ENCODE measurements at regions not wholly inside any gene's neighbourhood (a gene's known extent, or its start where the extent isn't known, plus 50 kb on each side); places are given as distances from the start of the nearest gene placed in this dataset.

- no peak overlapping the region for H3K27ac ChIP-seq (ENCODE audit: insufficient read depth, low read depth, low read length)
- H3K79me2 ChIP-seq (ENCODE audit: control insufficient read depth, insufficient read depth, low read length), result peaks cover 2% of the 10 kb centered on the region
- intact Hi-C loops (cut with micrococcal nuclease), result no loop called here
- no TSS peak for BruUV-seq (replicated peaks)
- no peaks in the 10 kb centered on the region for H3K9me3 ChIP-seq (replicated peaks; ENCODE audit: control insufficient read depth, insufficient read depth, low read length)
- FAIRE-seq (no peak), DNase-seq (ENCODE audit: low read depth, low spot score) (no peak)
- no peak overlapping the region for H3K4me3 ChIP-seq (replicated peaks in 1 of 3; ENCODE audit: insufficient read depth in 1 of 3, low read depth in 1 of 3, low read length in 3 of 3)
- ChIA-PET CTCF (interaction anchor here (1.1 kb wide), 1 partner anchor 9 kb away, joined by 3 read pairs; no protein-coding TSS in a partner anchor), POLR2A (no interaction called here)
- H3K4me2 ChIP-seq (ENCODE audit: insufficient read depth, low read length), result no peak overlapping the region
- H3K36me3 ChIP-seq (ENCODE audit: control insufficient read depth in 2 of 2, extremely low read depth in 1 of 2, insufficient read depth in 2 of 2, low read length in 2 of 2), result no peaks in the 10 kb centered on the region
- H4K20me1 ChIP-seq (replicated peaks; ENCODE audit: control insufficient read depth, extremely low read depth, insufficient read depth, low read length), result no peaks in the 10 kb centered on the region
- dilution Hi-C loops (cut with MboI; ENCODE audit: extremely low pct_ligation_motif_present, low sequenced_read_pairs), result no loop called here
- H3K9me1 ChIP-seq (replicated peaks; ENCODE audit: control insufficient read depth, extremely low read depth, insufficient read depth, low read length), result no peaks in the 10 kb centered on the region
- TF ChIP-seq CTCF (IDR thresholded peaks at IDR 0.05; ENCODE audit: extremely low read depth in 1 of 2, insufficient read depth in 1 of 2, low read depth in 1 of 2, low read length in 2 of 2) (no peak), EZH2 (IDR thresholded peaks at IDR 0.05; ENCODE audit: borderline replicate concordance, low read depth, low read length, severe bottlenecking) (no peak), GATA2 (IDR thresholded peaks at IDR 0.05; ENCODE audit: insufficient read depth, insufficient read length, low read depth, low read length) (no peak), POLR2AphosphoS5 (IDR thresholded peaks at IDR 0.05; ENCODE audit: insufficient read depth, low read depth, low read length) (no peak), FOS (IDR thresholded peaks at IDR 0.05; ENCODE audit: borderline replicate concordance, insufficient read depth, low read length) (no peak), POLR2A (IDR thresholded peaks at IDR 0.05; ENCODE audit: low read depth, low read length) (no peak), JUN (IDR thresholded peaks at IDR 0.05; ENCODE audit: borderline replicate concordance, insufficient read depth, insufficient read length, low read depth) (no peak), MYC (IDR thresholded peaks at IDR 0.05; ENCODE audit: low read depth, low read length) (no peak)
- TF ChIP-seq, protein P1, sequence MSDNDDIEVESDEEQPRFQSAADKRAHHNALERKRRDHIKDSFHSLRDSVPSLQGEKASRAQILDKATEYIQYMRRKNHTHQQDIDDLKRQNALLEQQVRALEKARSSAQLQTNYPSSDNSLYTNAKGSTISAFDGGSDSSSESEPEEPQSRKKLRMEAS (IDR thresholded peaks at IDR 0.05; ENCODE audit: insufficient read depth, insufficient read length), result no peak
- H3K9ac ChIP-seq (replicated peaks; ENCODE audit: extremely low read depth, insufficient read depth, low read length), result no peak overlapping the region
- no peak overlapping the region for H2AFZ ChIP-seq (ENCODE audit: low read depth, low read length)
- H3K27me3 ChIP-seq (ENCODE audit: control insufficient read depth in 2 of 2, insufficient read depth in 2 of 2, low read length in 2 of 2), result no peaks in the 10 kb centered on the region
- no peaks in the 10 kb centered on the region for H3K4me1 ChIP-seq (ENCODE audit: control insufficient read depth, extremely low read depth, insufficient read depth, low read length)
These were observed 75.3 kb downstream of the SLIT2 start for GRCh38 chr4:20326977-20327376.

Data from endothelial cell of umbilical vein (primary cell).